H1 (cell line): ENCODE measurements at regions not wholly inside any gene's neighbourhood (a gene's known extent, or its start where the extent isn't known, plus 50 kb on each side); places are given as distances from the start of the nearest gene placed in this dataset.

Experiments
- CTCF ChIA-PET: fragments of 300-600 bp; sonication (Branson Sonifier 250); formaldehyde crosslinking; loops from one replicate; lab custom pipeline; 2021; ENCODE audit not compliant: partially characterized antibody; lab: Charles Lee
- POLR2A ChIA-PET: fragments of 300-600 bp; sonication (Branson Sonifier 250); formaldehyde crosslinking; loops from one replicate; lab custom pipeline; 2021; ENCODE audit warnings: inconsistent platforms; ENCODE audit not compliant: partially characterized antibody; lab: Charles Lee
- DNase-seq, 2 experiments: peaks; one replicate each; pipeline versions ENCODE4 v3.0.0 to v3.0.0-alpha.2; 2010 to 2022; ENCODE audit warnings: low spot score in 2 of 2, low read depth in 1 of 2, mixed read lengths in 1 of 2
- FAIRE-seq: peaks from 2 replicates; lab custom pipeline; 2011; peaks lifted over from hg19 to GRCh38; lab: Jason Lieb, UNC
- H2AFZ ChIP-seq: 2 replicates; pipeline ENCODE4 v1.8.1; 2012; ENCODE audit warnings: low read length, inconsistent platforms
- H2AK5ac ChIP-seq: 2 replicates; pipeline ENCODE4 v1.6.1; 2013; ENCODE audit warnings: low read depth, low read length
- H2BK120ac ChIP-seq: replicated peaks from 2 replicates; pipeline ENCODE3; 2013; ENCODE audit warnings: low read depth, low read length, inconsistent platforms
- H2BK12ac ChIP-seq: 2 replicates; pipeline ENCODE4 v1.6.1; 2013; ENCODE audit warnings: low read depth, low read length
- H2BK15ac ChIP-seq: 2 replicates; pipeline ENCODE4 v1.6.1; 2013; ENCODE audit warnings: low read length
- H2BK20ac ChIP-seq: 2 replicates; pipeline ENCODE4 v1.6.1; 2013; ENCODE audit warnings: low read length
- H2BK5ac ChIP-seq: 2 replicates; pipeline ENCODE4 v1.6.1; 2013; ENCODE audit warnings: low read depth, low read length
- H3K14ac ChIP-seq: 2 replicates; pipeline ENCODE4 v1.6.1; 2013; ENCODE audit warnings: inconsistent platforms; ENCODE audit not compliant: insufficient read length
- H3K18ac ChIP-seq: 2 replicates; pipeline ENCODE4 v1.6.1; 2013; ENCODE audit warnings: low read length; ENCODE audit errors: extremely low read depth
- H3K23ac ChIP-seq: 2 replicates; pipeline ENCODE4 v1.6.1; 2013; ENCODE audit warnings: inconsistent platforms; ENCODE audit not compliant: insufficient read length
- H3K23me2 ChIP-seq: 2 replicates; pipeline ENCODE4 v1.6.1; 2013; ENCODE audit warnings: low read depth, low read length
- H3K27ac ChIP-seq: 2 replicates; pipeline ENCODE4 v1.6.1; 2011; ENCODE audit warnings: low read depth, low read length, inconsistent platforms
- H3K27me3 ChIP-seq, 4 experiments: replicated peaks in 1 of 4; 1 replicate in 1 of 4; 2 replicates in 3 of 4; pipeline versions ENCODE4 v1.6.1 to v1.8.1; 2011 to 2013; ENCODE audit warnings: low read length in 3 of 4, mild to moderate bottlenecking in 3 of 4, inconsistent platforms in 2 of 4, mixed read lengths in 2 of 4, moderate library complexity in 1 of 4; ENCODE audit not compliant: control insufficient read depth in 3 of 4, insufficient read depth in 3 of 4; ENCODE audit errors: extremely low read depth in 1 of 4
- H3K36me3 ChIP-seq, 4 experiments: 2 replicates each; pipeline versions ENCODE4 v1.6.1 to v1.8.1; 2011 to 2013; ENCODE audit warnings: mild to moderate bottlenecking in 4 of 4, low read length in 3 of 4, moderate library complexity in 2 of 4, control low read depth in 1 of 4, inconsistent platforms in 1 of 4; ENCODE audit not compliant: insufficient read depth in 4 of 4, control insufficient read depth in 2 of 4
- H3K4ac ChIP-seq: replicated peaks from 2 replicates; pipeline ENCODE3; 2013; ENCODE audit warnings: low read length, low read depth, mixed read lengths, inconsistent platforms; ENCODE audit not compliant: insufficient read length
- H3K4me1 ChIP-seq, 4 experiments: replicated peaks in 1 of 4; 1 replicate in 1 of 4; 2 replicates in 3 of 4; pipeline versions ENCODE4 v1.6.1 to v1.8.1; 2011 to 2013; ENCODE audit warnings: low read length in 3 of 4, inconsistent platforms in 2 of 4, mixed read lengths in 1 of 4; ENCODE audit not compliant: insufficient read depth in 4 of 4, control insufficient read depth in 3 of 4
- H3K4me2 ChIP-seq, 2 experiments: 2 replicates each; pipeline versions ENCODE4 v1.6.1 to v1.8.1; 2011 to 2013; ENCODE audit warnings: low read depth in 2 of 2, low read length in 2 of 2, control low read depth in 1 of 2, inconsistent platforms in 1 of 2, mild to moderate bottlenecking in 1 of 2; ENCODE audit not compliant: insufficient read depth in 1 of 2
- H3K4me3 ChIP-seq, 4 experiments: fragments of 200-600, 300-600 bp in 1 of 4; sonication (generic), shearing (Covaris generic), sonication (Bioruptor Twin) in 1 of 4; 2 replicates each; pipeline versions ENCODE4 v1.5.1 to v1.8.1; 2011 to 2016; ENCODE audit warnings: low read length in 4 of 4, low read depth in 3 of 4, control low read depth in 2 of 4, inconsistent platforms in 2 of 4, mild to moderate bottlenecking in 2 of 4, mixed read lengths in 1 of 4, moderate library complexity in 1 of 4; ENCODE audit not compliant: insufficient read depth in 2 of 4; ENCODE audit errors: extremely low read depth in 1 of 4
- H3K56ac ChIP-seq: replicated peaks from 2 replicates; pipeline ENCODE3; 2013; ENCODE audit warnings: low read depth, mild to moderate bottlenecking, mixed read lengths, low read length, inconsistent platforms; ENCODE audit not compliant: insufficient read length
- H3K79me1 ChIP-seq: 2 replicates; pipeline ENCODE4 v1.6.1; 2013; ENCODE audit warnings: low read depth, low read length, control low read depth
- H3K79me2 ChIP-seq, 2 experiments: 2 replicates each; pipeline versions ENCODE4 v1.6.1 to v1.8.1; 2012 to 2013; ENCODE audit warnings: low read length in 2 of 2, mild to moderate bottlenecking in 2 of 2, inconsistent platforms in 1 of 2; ENCODE audit not compliant: insufficient read depth in 2 of 2, control insufficient read depth in 1 of 2
- H3K9ac ChIP-seq, 4 experiments: replicated peaks in 1 of 4; 1 replicate in 1 of 4; 2 replicates in 3 of 4; pipeline versions ENCODE4 v1.6.1 to v1.8.1; 2011 to 2013; ENCODE audit warnings: low read depth in 3 of 4, low read length in 3 of 4, control low read depth in 2 of 4, mild to moderate bottlenecking in 2 of 4, moderate library complexity in 2 of 4, inconsistent platforms in 1 of 4; ENCODE audit errors: extremely low read depth in 1 of 4
- H3K9me3 ChIP-seq, 2 experiments: 2 replicates each; pipeline versions ENCODE4 v1.6.1 to v1.8.1; 2012 to 2013; ENCODE audit warnings: mild to moderate bottlenecking in 2 of 2, moderate library complexity in 2 of 2, control low read depth in 1 of 2, inconsistent platforms in 1 of 2, low read depth in 1 of 2, low read length in 1 of 2, mixed read lengths in 1 of 2; ENCODE audit not compliant: insufficient read depth in 2 of 2
- H4K20me1 ChIP-seq, 2 experiments: replicated peaks in 1 of 2; 2 replicates each; pipeline versions ENCODE3 to v1.8.1; 2011 to 2013; ENCODE audit warnings: inconsistent platforms in 2 of 2, low read length in 2 of 2, mild to moderate bottlenecking in 1 of 2; ENCODE audit not compliant: insufficient read depth in 2 of 2, control insufficient read depth in 1 of 2
- H4K5ac ChIP-seq: 2 replicates; pipeline ENCODE4 v1.6.1; 2013; ENCODE audit warnings: low read length, low read depth, mixed read lengths, inconsistent platforms; ENCODE audit not compliant: insufficient read length
- H4K8ac ChIP-seq: 2 replicates; pipeline ENCODE4 v1.8.0; 2013; ENCODE audit warnings: mild to moderate bottlenecking, moderate library complexity, low read length, inconsistent platforms; ENCODE audit not compliant: insufficient read depth; ENCODE audit errors: extremely low read depth
- H4K91ac ChIP-seq: replicated peaks from 2 replicates; pipeline ENCODE3; 2013; ENCODE audit warnings: low read length, mixed read lengths, inconsistent platforms; ENCODE audit not compliant: insufficient read length
- ATF2 ChIP-seq: IDR thresholded peaks from 2 replicates; pipeline ENCODE4 v1.6.1; 2012; ENCODE audit warnings: low read length, inconsistent platforms
- BRCA1 ChIP-seq: IDR thresholded peaks from 2 replicates; pipeline ENCODE4 v1.6.1; 2012; ENCODE audit warnings: low read depth, low read length, improper control_type of control experiment
- GTF2F1 ChIP-seq: IDR thresholded peaks from 2 replicates; pipeline ENCODE4 v1.6.1; 2012; ENCODE audit warnings: low read depth, low read length, improper control_type of control experiment, borderline replicate concordance
- HDAC2 ChIP-seq, 2 experiments: fragments of 300-600 bp in 1 of 2; sonication (generic) in 1 of 2; IDR thresholded peaks; 2 replicates each; pipeline ENCODE4 v1.6.1; 2011 to 2012; ENCODE audit warnings: low read depth in 2 of 2, low read length in 2 of 2, mild to moderate bottlenecking in 2 of 2, moderate library complexity in 2 of 2, borderline replicate concordance in 1 of 2, inconsistent platforms in 1 of 2
- SP4 ChIP-seq: IDR thresholded peaks from 2 replicates; pipeline ENCODE4 v1.6.1; 2012; ENCODE audit warnings: low read length, inconsistent platforms
- TEAD4 ChIP-seq: IDR thresholded peaks from 2 replicates; pipeline ENCODE4 v1.6.1; 2012; ENCODE audit warnings: low read depth, low read length, inconsistent platforms, mixed read lengths
- whole genome bisulfite sequencing, 2 experiments: shearing (Covaris generic) in 1 of 2; methylation state at CpG; one replicate each; pipeline versions ENCODE4 v1.1.6 to v1.1.7; 2013 to 2015; ENCODE audit warnings: low lambda C conversion rate in 2 of 2, mixed read lengths in 2 of 2, inconsistent platforms in 1 of 2, low coverage in 1 of 2, missing lambda C conversion rate in 1 of 2; ENCODE audit not compliant: insufficient replicate concordance in 2 of 2, insufficient coverage in 1 of 2, insufficient read length in 1 of 2; ENCODE audit errors: extremely low coverage in 1 of 2, missing lambda C conversion rate in 1 of 2; 5-methylcytosine and 5-hydroxymethylcytosine counted together

GRCh38 chr21:16071761-16072160 lies 342.0 kb downstream of the USP25 start:
- CTCF ChIA-PET: no interaction called here
- H2AK5ac ChIP-seq: no peak overlapping the region
- H3K4me1 ChIP-seq: peaks cover 0 to 4% (median 0%) of the 10 kb centered on the region in 4 experiments; a peak in 1 of 7 replicates
- no peaks in the 10 kb centered on the region for H3K79me2 ChIP-seq
- no peak overlapping the region for H3K56ac ChIP-seq
- H2BK12ac ChIP-seq: no peak overlapping the region
- H2AFZ ChIP-seq: no peak overlapping the region
- no peak overlapping the region for H3K4ac ChIP-seq
- no peaks in the 10 kb centered on the region for H3K79me1 ChIP-seq
- H3K23me2 ChIP-seq: no peaks in the 10 kb centered on the region
- H3K4me2 ChIP-seq: no peak overlapping the region
- H3K27me3 ChIP-seq: no peaks in the 10 kb centered on the region
- FAIRE-seq (no peak), DNase-seq (no peak)
- no peak for TF ChIP-seq ATF2
- no peak for TF ChIP-seq TEAD4
- no peak for TF ChIP-seq GTF2F1
- TF ChIP-seq SP4: no peak
- TF ChIP-seq HDAC2 (IDR thresholded peaks at IDR 0.05; ENCODE audit: borderline replicate concordance in 1 of 2, low read depth in 2 of 2, low read length in 2 of 2): no peak
- no peak for TF ChIP-seq BRCA1
- no peak overlapping the region for H2BK20ac ChIP-seq
- POLR2A ChIA-PET: no interaction called here
- no peaks in the 10 kb centered on the region for H3K36me3 ChIP-seq
- H4K91ac ChIP-seq: no peak overlapping the region
- no peak overlapping the region for H2BK120ac ChIP-seq
- no peak overlapping the region for H4K5ac ChIP-seq
- 87% methylated on average over 2 of the region's 2 CpGs; no CpG with 5 or more reads in 1 of the 2 experiments for WGBS, 2 experiments
- no peak overlapping the region for H3K18ac ChIP-seq
- H3K9ac ChIP-seq: no peak overlapping the region
- no peak overlapping the region for H3K4me3 ChIP-seq
- H3K9me3 ChIP-seq: no peaks in the 10 kb centered on the region
- H3K23ac ChIP-seq: no peak overlapping the region
- no peak overlapping the region for H3K14ac ChIP-seq
- H2BK15ac ChIP-seq: no peak overlapping the region
- no peak overlapping the region for H4K8ac ChIP-seq
- H3K27ac ChIP-seq: no peak overlapping the region
- H2BK5ac ChIP-seq: no peak overlapping the region
- H4K20me1 ChIP-seq: no peaks in the 10 kb centered on the region
